H1 (cell line): ENCODE measurements at regions not wholly inside any gene's neighbourhood (a gene's known extent, or its start where the extent isn't known, plus 50 kb on each side); places are given as distances from the start of the nearest gene placed in this dataset.

Source experiments
- CTCF ChIA-PET: fragments of 300-600 bp; sonication (Branson Sonifier 250); formaldehyde crosslinking; loops from one replicate; lab custom pipeline; 2021; ENCODE audit not compliant: partially characterized antibody; lab: Charles Lee
- POLR2A ChIA-PET: fragments of 300-600 bp; sonication (Branson Sonifier 250); formaldehyde crosslinking; loops from one replicate; lab custom pipeline; 2021; ENCODE audit warnings: inconsistent platforms; ENCODE audit not compliant: partially characterized antibody; lab: Charles Lee
- DNase-seq, 2 experiments: peaks; one replicate each; pipeline versions ENCODE4 v3.0.0 to v3.0.0-alpha.2; 2010 to 2022; ENCODE audit warnings: low spot score in 2 of 2, low read depth in 1 of 2, mixed read lengths in 1 of 2
- FAIRE-seq: peaks from 2 replicates; lab custom pipeline; 2011; peaks lifted over from hg19 to GRCh38; lab: Jason Lieb, UNC
- H2AFZ ChIP-seq: 2 replicates; pipeline ENCODE4 v1.8.1; 2012; ENCODE audit warnings: low read length, inconsistent platforms
- H2AK5ac ChIP-seq: 2 replicates; pipeline ENCODE4 v1.6.1; 2013; ENCODE audit warnings: low read depth, low read length
- H2BK120ac ChIP-seq: replicated peaks from 2 replicates; pipeline ENCODE3; 2013; ENCODE audit warnings: low read depth, low read length, inconsistent platforms
- H2BK12ac ChIP-seq: 2 replicates; pipeline ENCODE4 v1.6.1; 2013; ENCODE audit warnings: low read depth, low read length
- H2BK15ac ChIP-seq: 2 replicates; pipeline ENCODE4 v1.6.1; 2013; ENCODE audit warnings: low read length
- H2BK20ac ChIP-seq: 2 replicates; pipeline ENCODE4 v1.6.1; 2013; ENCODE audit warnings: low read length
- H2BK5ac ChIP-seq: 2 replicates; pipeline ENCODE4 v1.6.1; 2013; ENCODE audit warnings: low read depth, low read length
- H3K14ac ChIP-seq: 2 replicates; pipeline ENCODE4 v1.6.1; 2013; ENCODE audit warnings: inconsistent platforms; ENCODE audit not compliant: insufficient read length
- H3K18ac ChIP-seq: 2 replicates; pipeline ENCODE4 v1.6.1; 2013; ENCODE audit warnings: low read length; ENCODE audit errors: extremely low read depth
- H3K23ac ChIP-seq: 2 replicates; pipeline ENCODE4 v1.6.1; 2013; ENCODE audit warnings: inconsistent platforms; ENCODE audit not compliant: insufficient read length
- H3K23me2 ChIP-seq: 2 replicates; pipeline ENCODE4 v1.6.1; 2013; ENCODE audit warnings: low read depth, low read length
- H3K27ac ChIP-seq: 2 replicates; pipeline ENCODE4 v1.6.1; 2011; ENCODE audit warnings: low read depth, low read length, inconsistent platforms
- H3K27me3 ChIP-seq, 4 experiments: replicated peaks in 1 of 4; 1 replicate in 1 of 4; 2 replicates in 3 of 4; pipeline versions ENCODE4 v1.6.1 to v1.8.1; 2011 to 2013; ENCODE audit warnings: low read length in 3 of 4, mild to moderate bottlenecking in 3 of 4, inconsistent platforms in 2 of 4, mixed read lengths in 2 of 4, moderate library complexity in 1 of 4; ENCODE audit not compliant: control insufficient read depth in 3 of 4, insufficient read depth in 3 of 4; ENCODE audit errors: extremely low read depth in 1 of 4
- H3K36me3 ChIP-seq, 4 experiments: 2 replicates each; pipeline versions ENCODE4 v1.6.1 to v1.8.1; 2011 to 2013; ENCODE audit warnings: mild to moderate bottlenecking in 4 of 4, low read length in 3 of 4, moderate library complexity in 2 of 4, control low read depth in 1 of 4, inconsistent platforms in 1 of 4; ENCODE audit not compliant: insufficient read depth in 4 of 4, control insufficient read depth in 2 of 4
- H3K4ac ChIP-seq: replicated peaks from 2 replicates; pipeline ENCODE3; 2013; ENCODE audit warnings: low read length, low read depth, mixed read lengths, inconsistent platforms; ENCODE audit not compliant: insufficient read length
- H3K4me1 ChIP-seq, 4 experiments: replicated peaks in 1 of 4; 1 replicate in 1 of 4; 2 replicates in 3 of 4; pipeline versions ENCODE4 v1.6.1 to v1.8.1; 2011 to 2013; ENCODE audit warnings: low read length in 3 of 4, inconsistent platforms in 2 of 4, mixed read lengths in 1 of 4; ENCODE audit not compliant: insufficient read depth in 4 of 4, control insufficient read depth in 3 of 4
- H3K4me2 ChIP-seq, 2 experiments: 2 replicates each; pipeline versions ENCODE4 v1.6.1 to v1.8.1; 2011 to 2013; ENCODE audit warnings: low read depth in 2 of 2, low read length in 2 of 2, control low read depth in 1 of 2, inconsistent platforms in 1 of 2, mild to moderate bottlenecking in 1 of 2; ENCODE audit not compliant: insufficient read depth in 1 of 2
- H3K4me3 ChIP-seq, 4 experiments: fragments of 200-600, 300-600 bp in 1 of 4; sonication (generic), shearing (Covaris generic), sonication (Bioruptor Twin) in 1 of 4; 2 replicates each; pipeline versions ENCODE4 v1.5.1 to v1.8.1; 2011 to 2016; ENCODE audit warnings: low read length in 4 of 4, low read depth in 3 of 4, control low read depth in 2 of 4, inconsistent platforms in 2 of 4, mild to moderate bottlenecking in 2 of 4, mixed read lengths in 1 of 4, moderate library complexity in 1 of 4; ENCODE audit not compliant: insufficient read depth in 2 of 4; ENCODE audit errors: extremely low read depth in 1 of 4
- H3K56ac ChIP-seq: replicated peaks from 2 replicates; pipeline ENCODE3; 2013; ENCODE audit warnings: low read depth, mild to moderate bottlenecking, mixed read lengths, low read length, inconsistent platforms; ENCODE audit not compliant: insufficient read length
- H3K79me1 ChIP-seq: 2 replicates; pipeline ENCODE4 v1.6.1; 2013; ENCODE audit warnings: low read depth, low read length, control low read depth
- H3K79me2 ChIP-seq, 2 experiments: 2 replicates each; pipeline versions ENCODE4 v1.6.1 to v1.8.1; 2012 to 2013; ENCODE audit warnings: low read length in 2 of 2, mild to moderate bottlenecking in 2 of 2, inconsistent platforms in 1 of 2; ENCODE audit not compliant: insufficient read depth in 2 of 2, control insufficient read depth in 1 of 2
- H3K9ac ChIP-seq, 4 experiments: replicated peaks in 1 of 4; 1 replicate in 1 of 4; 2 replicates in 3 of 4; pipeline versions ENCODE4 v1.6.1 to v1.8.1; 2011 to 2013; ENCODE audit warnings: low read depth in 3 of 4, low read length in 3 of 4, control low read depth in 2 of 4, mild to moderate bottlenecking in 2 of 4, moderate library complexity in 2 of 4, inconsistent platforms in 1 of 4; ENCODE audit errors: extremely low read depth in 1 of 4
- H3K9me3 ChIP-seq, 2 experiments: 2 replicates each; pipeline versions ENCODE4 v1.6.1 to v1.8.1; 2012 to 2013; ENCODE audit warnings: mild to moderate bottlenecking in 2 of 2, moderate library complexity in 2 of 2, control low read depth in 1 of 2, inconsistent platforms in 1 of 2, low read depth in 1 of 2, low read length in 1 of 2, mixed read lengths in 1 of 2; ENCODE audit not compliant: insufficient read depth in 2 of 2
- H4K20me1 ChIP-seq, 2 experiments: replicated peaks in 1 of 2; 2 replicates each; pipeline versions ENCODE3 to v1.8.1; 2011 to 2013; ENCODE audit warnings: inconsistent platforms in 2 of 2, low read length in 2 of 2, mild to moderate bottlenecking in 1 of 2; ENCODE audit not compliant: insufficient read depth in 2 of 2, control insufficient read depth in 1 of 2
- H4K5ac ChIP-seq: 2 replicates; pipeline ENCODE4 v1.6.1; 2013; ENCODE audit warnings: low read length, low read depth, mixed read lengths, inconsistent platforms; ENCODE audit not compliant: insufficient read length
- H4K8ac ChIP-seq: 2 replicates; pipeline ENCODE4 v1.8.0; 2013; ENCODE audit warnings: mild to moderate bottlenecking, moderate library complexity, low read length, inconsistent platforms; ENCODE audit not compliant: insufficient read depth; ENCODE audit errors: extremely low read depth
- H4K91ac ChIP-seq: replicated peaks from 2 replicates; pipeline ENCODE3; 2013; ENCODE audit warnings: low read length, mixed read lengths, inconsistent platforms; ENCODE audit not compliant: insufficient read length
- ATF2 ChIP-seq: IDR thresholded peaks from 2 replicates; pipeline ENCODE4 v1.6.1; 2012; ENCODE audit warnings: low read length, inconsistent platforms
- BRCA1 ChIP-seq: IDR thresholded peaks from 2 replicates; pipeline ENCODE4 v1.6.1; 2012; ENCODE audit warnings: low read depth, low read length, improper control_type of control experiment
- CBX5 ChIP-seq: fragments of 300-800, 300-1000 bp; sonication (generic); IDR thresholded peaks from 2 replicates; pipeline ENCODE4 v1.7.1; 2016; ENCODE audit warnings: antibody characterized with exemption, low read length, low read depth
- FOSL1 ChIP-seq: IDR thresholded peaks from 2 replicates; pipeline ENCODE4 v1.6.1; 2011; ENCODE audit warnings: mild to moderate bottlenecking, low read depth, low read length, moderate library complexity; ENCODE audit not compliant: insufficient read depth
- GTF2F1 ChIP-seq: IDR thresholded peaks from 2 replicates; pipeline ENCODE4 v1.6.1; 2012; ENCODE audit warnings: low read depth, low read length, improper control_type of control experiment, borderline replicate concordance
- HDAC6 ChIP-seq: IDR thresholded peaks from one replicate; pipeline ENCODE4 v1.7.1; 2012; ENCODE audit warnings: low read depth, mild to moderate bottlenecking, inconsistent platforms, low read length, moderate library complexity
- JUND ChIP-seq: IDR thresholded peaks from 2 replicates; pipeline ENCODE4 v1.6.1; 2011; ENCODE audit warnings: mild to moderate bottlenecking, improper control_type of control experiment, low read length
- MAFK ChIP-seq: IDR thresholded peaks from 2 replicates; pipeline ENCODE4 v1.6.1; 2012; ENCODE audit warnings: low read depth, mild to moderate bottlenecking, improper control_type of control experiment, low read length
- NRF1 ChIP-seq: IDR thresholded peaks from 2 replicates; pipeline ENCODE4 v1.6.1; 2011; ENCODE audit warnings: mild to moderate bottlenecking, low read depth, low read length, improper control_type of control experiment
- POLR2AphosphoS5 ChIP-seq: IDR thresholded peaks from 2 replicates; pipeline ENCODE4 v1.6.1; 2011; ENCODE audit warnings: low read depth, low read length
- RXRA ChIP-seq: IDR thresholded peaks from 2 replicates; pipeline ENCODE4 v1.6.1; 2011; ENCODE audit warnings: low read depth, mild to moderate bottlenecking, low read length, moderate library complexity; ENCODE audit not compliant: insufficient read depth
- SIX5 ChIP-seq: IDR thresholded peaks from 2 replicates; pipeline ENCODE4 v1.6.1; 2011; ENCODE audit warnings: mild to moderate bottlenecking, low read depth, low read length
- YY1 ChIP-seq: IDR thresholded peaks from 2 replicates; pipeline ENCODE4 v1.6.1; 2011; ENCODE audit warnings: low read depth, mild to moderate bottlenecking, low read length
- ZNF274 ChIP-seq: IDR thresholded peaks from 2 replicates; pipeline ENCODE4 v1.7.0; 2012; ENCODE audit warnings: low read length, borderline replicate concordance; ENCODE audit errors: extremely low read depth
- WGBS, 2 experiments: shearing (Covaris generic) in 1 of 2; methylation state at CpG; one replicate each; pipeline versions ENCODE4 v1.1.6 to v1.1.7; 2013 to 2015; ENCODE audit warnings: low lambda C conversion rate in 2 of 2, mixed read lengths in 2 of 2, inconsistent platforms in 1 of 2, low coverage in 1 of 2, missing lambda C conversion rate in 1 of 2; ENCODE audit not compliant: insufficient replicate concordance in 2 of 2, insufficient coverage in 1 of 2, insufficient read length in 1 of 2; ENCODE audit errors: extremely low coverage in 1 of 2, missing lambda C conversion rate in 1 of 2; 5-methylcytosine and 5-hydroxymethylcytosine counted together

- no peak for DNase-seq
- FAIRE-seq = no peak
- no peak overlapping the region for H4K8ac ChIP-seq
These were observed 705.8 kb downstream of the C12orf50 start for GRCh38 chr12:87323369-87323768.

More at GRCh38 chr12:87323369-87323768, 705.8 kb downstream of the C12orf50 start:
- H2BK20ac ChIP-seq = no peak overlapping the region
- 94% methylated on average over 1 of the region's 1 CpG; no CpG with 5 or more reads in 1 of the 2 experiments for WGBS, 2 experiments
- no peaks in the 10 kb centered on the region for H3K79me2 ChIP-seq
- TF ChIP-seq HDAC6 (no peak), ATF2 (no peak), ZNF274 (no peak), POLR2AphosphoS5 (no peak), BRCA1 (no peak), CBX5 (no peak), NRF1 (no peak), JUND (no peak), FOSL1 (no peak), MAFK (no peak), SIX5 (no peak), GTF2F1 (no peak), YY1 (no peak), RXRA (no peak)
- no peak overlapping the region for H4K5ac ChIP-seq
- ChIA-PET POLR2A (no interaction called here), CTCF (no interaction called here)
- H3K18ac ChIP-seq = no peak overlapping the region
- H3K27ac ChIP-seq = no peak overlapping the region
- no peaks in the 10 kb centered on the region for H3K9me3 ChIP-seq
- H2AK5ac ChIP-seq = no peak overlapping the region
- H3K27me3 ChIP-seq = no peaks in the 10 kb centered on the region
- H2BK12ac ChIP-seq = no peak overlapping the region
- no peaks in the 10 kb centered on the region for H3K79me1 ChIP-seq
- H4K91ac ChIP-seq = no peak overlapping the region
- no peak overlapping the region for H3K4me2 ChIP-seq
- H3K4me3 ChIP-seq = no peak overlapping the region
- no peak overlapping the region for H2BK5ac ChIP-seq
- H3K4ac ChIP-seq = no peak overlapping the region
- H4K20me1 ChIP-seq = no peaks in the 10 kb centered on the region
- H3K23ac ChIP-seq = no peak overlapping the region
- no peak overlapping the region for H2BK120ac ChIP-seq
- no peak overlapping the region for H2BK15ac ChIP-seq
- no peak overlapping the region for H3K14ac ChIP-seq
- no peaks in the 10 kb centered on the region for H3K36me3 ChIP-seq
- no peak overlapping the region for H3K9ac ChIP-seq
- H3K23me2 ChIP-seq = no peaks in the 10 kb centered on the region
- no peaks in the 10 kb centered on the region for H3K4me1 ChIP-seq
- no peak overlapping the region for H2AFZ ChIP-seq
- H3K56ac ChIP-seq = no peak overlapping the region
